K562 (cell line): ENCODE measurements at regions not wholly inside any gene's neighbourhood (a gene's known extent, or its start where the extent isn't known, plus 50 kb on each side); places are given as distances from the start of the nearest gene placed in this dataset.

ENCODE experiments used
- ATAC-seq: fragments of 200-7000 bp; cut with Tn5 transposase; 3 replicates; pipeline ENCODE4 v1.9.1; 2020; ENCODE audit warnings: moderate library complexity
- BruUV-seq: library from RNA; stranded (reverse); fragments of 400-500 nt; replicated peaks from 2 replicates; lab custom pipeline; 2021; lab: Mats Ljungman, UMichigan
- CTCF ChIA-PET: fragments of 300-600 bp; formaldehyde crosslinking; extraction: SDS; loops from one replicate; lab custom pipeline; 2021; ENCODE audit warnings: low intra/inter-chr PET ratio; lab: Yijun Ruan, JAX
- POLR2A ChIA-PET: fragments of 300-600, 350-650 bp; sonication (Branson Sonifier 250); formaldehyde crosslinking; extraction: SDS; loops from one replicate; lab custom pipeline; 2021; ENCODE audit warnings: antibody characterized with exemption, inconsistent platforms; lab: Yijun Ruan, JAX
- DNase-seq, 4 experiments: peaks; one replicate each; pipeline versions ENCODE4 v3.0.0 to v3.0.0-alpha.2; 2011 to 2018; ENCODE audit warnings: low spot score in 3 of 4, mixed read lengths in 3 of 4; ENCODE audit errors: extremely low read depth in 1 of 4
- FAIRE-seq: peaks from 2 replicates; lab custom pipeline; 2011; peaks lifted over from hg19 to GRCh38; lab: Jason Lieb, UNC
- H2AFZ ChIP-seq: 2 replicates; pipeline ENCODE4 v1.6.0; 2011; ENCODE audit warnings: low read depth, low read length, control low read depth, inconsistent platforms
- H3K27ac ChIP-seq: fragments of 200-600 bp; 3 replicates; pipeline ENCODE4 v1.8.0; 2011; ENCODE audit warnings: low read depth, mild to moderate bottlenecking, control low read depth, inconsistent platforms, low read length, moderate library complexity, mixed read lengths; ENCODE audit errors: extremely low read depth
- H3K27me3 ChIP-seq, 2 experiments: fragments of 300-600 bp in 1 of 2; 2 replicates in 1 of 2; 3 replicates in 1 of 2; pipeline versions ENCODE4 v1.6.0 to v1.8.0; 2011; ENCODE audit warnings: inconsistent platforms in 2 of 2, low read length in 2 of 2, mild to moderate bottlenecking in 1 of 2, mixed read lengths in 1 of 2, moderate library complexity in 1 of 2; ENCODE audit not compliant: control insufficient read depth in 2 of 2, insufficient read depth in 2 of 2
- H3K36me3 ChIP-seq: fragments of 300-600 bp; 3 replicates; pipeline ENCODE4 v1.8.0; 2011; ENCODE audit warnings: mild to moderate bottlenecking, low read length, inconsistent platforms; ENCODE audit not compliant: control insufficient read depth, insufficient read depth
- H3K4me1 ChIP-seq, 2 experiments: fragments of 200-600 bp in 1 of 2; replicated peaks in 1 of 2; 2 replicates in 1 of 2; 3 replicates in 1 of 2; pipeline versions ENCODE4 v1.5.1 to v1.8.0; 2011; ENCODE audit warnings: inconsistent platforms in 2 of 2, low read length in 2 of 2, mild to moderate bottlenecking in 1 of 2, mixed read lengths in 1 of 2, moderate library complexity in 1 of 2; ENCODE audit not compliant: control insufficient read depth in 2 of 2, insufficient read depth in 2 of 2
- H3K4me2 ChIP-seq: 2 replicates; pipeline ENCODE4 v1.6.1; 2011; ENCODE audit warnings: low read length, control low read depth, inconsistent platforms, mixed read lengths; ENCODE audit not compliant: insufficient read depth
- H3K4me3 ChIP-seq: fragments of 200-600 bp; sonication (generic), shearing (Covaris generic); 2 replicates; pipeline ENCODE4 v1.5.1; 2016; ENCODE audit warnings: control low read depth, inconsistent platforms
- H3K79me2 ChIP-seq: fragments of 200-600 bp; 3 replicates; pipeline ENCODE4 v1.8.0; 2011; ENCODE audit warnings: low read length, inconsistent platforms; ENCODE audit not compliant: control insufficient read depth, insufficient read depth
- H3K9ac ChIP-seq, 2 experiments: 2 replicates each; pipeline versions ENCODE4 v1.6.0 to v1.6.1; 2011; ENCODE audit warnings: low read depth in 2 of 2, low read length in 2 of 2, control low read depth in 1 of 2, inconsistent platforms in 1 of 2, mild to moderate bottlenecking in 1 of 2, mixed read lengths in 1 of 2; ENCODE audit not compliant: insufficient read depth in 1 of 2
- H3K9me1 ChIP-seq: one replicate; pipeline ENCODE4 v1.6.0; 2011; ENCODE audit warnings: inconsistent platforms, mild to moderate bottlenecking, low read length, moderate library complexity; ENCODE audit not compliant: control insufficient read depth, insufficient read depth
- H3K9me3 ChIP-seq: replicated peaks from 2 replicates; pipeline ENCODE4 v1.5.1; 2011; ENCODE audit warnings: low read depth, low read length, inconsistent platforms; ENCODE audit not compliant: control insufficient read depth, insufficient read depth
- H4K20me1 ChIP-seq: replicated peaks from 2 replicates; pipeline ENCODE4 v1.6.1; 2011; ENCODE audit warnings: low read length, inconsistent platforms, mixed read lengths; ENCODE audit not compliant: control insufficient read depth, insufficient read depth
- C11orf30 ChIP-seq: fragments of 450-650 bp; IDR thresholded peaks from 2 replicates; pipeline ENCODE4 v1.6.1; 2016; ENCODE audit warnings: low read depth, mild to moderate bottlenecking
- MAZ ChIP-seq, 2 experiments: fragments of 450-650 bp in 1 of 2; sonication (generic) in 1 of 2; formaldehyde crosslinking; IDR thresholded peaks in 1 of 2; conservative IDR thresholded peaks in 1 of 2; 2 replicates each; pipeline versions ENCODE4 v1.4.0 to v1.5.0; 2020; ENCODE audit warnings: mild to moderate bottlenecking in 1 of 2, missing genetic modification reagents in 1 of 2
- SMC3 ChIP-seq: conservative IDR thresholded peaks from 2 replicates; pipeline ENCODE4 v1.6.1; 2011; ENCODE audit warnings: low read depth, low read length, improper control_type of control experiment; ENCODE audit not compliant: insufficient read depth
- TOE1 ChIP-seq, 2 experiments: fragments of 450-650 bp in 1 of 2; sonication (generic) in 1 of 2; formaldehyde crosslinking in 1 of 2; IDR thresholded peaks; 2 replicates each; pipeline versions ENCODE4 v1.7.1 to v1.8.0; 2016 to 2022; ENCODE audit warnings: borderline replicate concordance in 2 of 2, mild to moderate bottlenecking in 2 of 2, antibody characterized with exemption in 1 of 2, inconsistent platforms in 1 of 2, low read depth in 1 of 2, missing genetic modification reagents in 1 of 2, moderate library complexity in 1 of 2
- WGBS: fragments of 100-300 bp; shearing (Covaris generic); methylation state at CpG from one replicate; pipeline ENCODE4 v1.1.6; 2016; ENCODE audit warnings: low coverage, mixed read lengths; ENCODE audit not compliant: insufficient coverage; ENCODE audit errors: missing lambda C conversion rate; 5-methylcytosine and 5-hydroxymethylcytosine counted together
- in situ Hi-C: fragments of 300-500 bp; cut with MboI; formaldehyde crosslinking; loops from 4 replicates; pipeline ENCODE4 v1.15.0; 2018; ENCODE audit warnings: inconsistent platforms, mixed read lengths
- intact Hi-C: fragments of 100-400 bp; cut with micrococcal nuclease; formaldehyde crosslinking; loops from 2 replicates; pipeline ENCODE4 v1.14.2; 2022
- TF ChIP-seq, protein P1 (sequence below), 2 experiments: fragments of 450-650 bp; formaldehyde crosslinking in 1 of 2; IDR thresholded peaks; 2 replicates each; pipeline versions ENCODE4 v1.4.0 to v1.6.1; 2014 to 2020; ENCODE audit warnings: mild to moderate bottlenecking in 2 of 2, borderline replicate concordance in 1 of 2, low read depth in 1 of 2
- TF ChIP-seq, protein P2 (sequence below): fragments of 450-650 bp; IDR thresholded peaks from 2 replicates; pipeline ENCODE4 v1.6.1; 2016; ENCODE audit warnings: mild to moderate bottlenecking
- TF ChIP-seq, protein P3 (sequence below), 3 experiments: IDR thresholded peaks in 2 of 3; conservative IDR thresholded peaks in 1 of 3; 2 replicates each; pipeline ENCODE4 v1.5.1; 2011 to 2012; ENCODE audit warnings: low read length in 3 of 3, mild to moderate bottlenecking in 3 of 3, control low read depth in 2 of 3, improper control_type of control experiment in 1 of 3, inconsistent platforms in 1 of 3, low read depth in 1 of 3, mixed read lengths in 1 of 3, moderate library complexity in 1 of 3; ENCODE audit not compliant: insufficient read depth in 2 of 3

DNA sequence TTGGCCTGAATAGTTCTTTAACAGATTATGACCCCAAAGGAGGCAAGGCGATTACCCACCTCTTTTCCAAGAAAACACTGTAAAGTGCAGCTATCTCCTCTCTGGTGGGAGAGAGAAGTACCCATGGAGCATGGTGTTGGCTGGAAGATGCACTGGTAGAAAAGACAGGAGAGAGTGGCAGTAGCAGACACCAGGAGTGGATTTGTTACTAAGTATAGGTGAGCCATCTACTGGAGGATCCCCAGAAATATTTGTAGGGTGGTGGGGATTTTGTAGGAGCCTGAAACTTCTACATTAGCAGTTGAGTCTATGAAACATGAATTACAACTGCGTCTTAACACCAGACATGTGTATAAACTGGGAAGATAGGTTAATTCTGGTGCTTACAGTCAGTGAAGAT lies 148.0 kb downstream of the SLC38A4 start:
- Histone ChIP-seq H3K79me2 (no peaks in the 10 kb centered on the region), H4K20me1 (no peaks in the 10 kb centered on the region), H3K4me1 (no peaks in the 10 kb centered on the region; a peak in 1 of 5 replicates), H3K36me3 (no peaks in the 10 kb centered on the region), H3K27me3 (no peaks in the 10 kb centered on the region), H3K9ac (no peak overlapping the region), H3K9me3 (no peaks in the 10 kb centered on the region), H3K9me1 (no peaks in the 10 kb centered on the region), H2AFZ (no peak overlapping the region), H3K4me2 (no peak overlapping the region), H3K27ac (no peak overlapping the region), H3K4me3 (no peak overlapping the region)
- POLR2A ChIA-PET, result no interaction called here
- peak in 2 of 4 experiments; percentile 19 to 40 for DNase-seq
- intact Hi-C loops, result loop anchor here (5.0 kb wide), 4 partner anchors 335 to 685 kb away; partner anchors contain the start of gene SCAF11
- peak; percentile 85 for ATAC-seq
- in situ Hi-C loops, result no loop called here
- CTCF ChIA-PET, result interaction anchor here (1.0 to 1.2 kb wide), 2 partner anchors 524 to 546 kb away, joined by 3 to 5 read pairs; no protein-coding TSS in a partner anchor
- no TSS peak for BruUV-seq
- WGBS, result 0% methylated on average over 1 of the region's 2 CpGs
- FAIRE-seq, result peak; percentile 63
- TF ChIP-seq TOE1 (IDR thresholded peaks at IDR 0.05; ENCODE audit: borderline replicate concordance) (no peak), TOE1 (CRISPR knock-in tag; IDR thresholded peaks at IDR 0.05; ENCODE audit: borderline replicate concordance, low read depth) (no peak), MAZ (CRISPR knock-in tag; conservative IDR thresholded peaks at IDR 0.05 in 1 of 2, IDR thresholded peaks at IDR 0.05 in 1 of 2) (0 out of 4 replicates have a peak, but pooled peaks of 1 of the 2 experiments have one; percentile 20), C11orf30 (no peak), SMC3 (0 out of 2 replicates have a peak, but pooled peaks have one; percentile 20)
- TF ChIP-seq, protein P1, sequence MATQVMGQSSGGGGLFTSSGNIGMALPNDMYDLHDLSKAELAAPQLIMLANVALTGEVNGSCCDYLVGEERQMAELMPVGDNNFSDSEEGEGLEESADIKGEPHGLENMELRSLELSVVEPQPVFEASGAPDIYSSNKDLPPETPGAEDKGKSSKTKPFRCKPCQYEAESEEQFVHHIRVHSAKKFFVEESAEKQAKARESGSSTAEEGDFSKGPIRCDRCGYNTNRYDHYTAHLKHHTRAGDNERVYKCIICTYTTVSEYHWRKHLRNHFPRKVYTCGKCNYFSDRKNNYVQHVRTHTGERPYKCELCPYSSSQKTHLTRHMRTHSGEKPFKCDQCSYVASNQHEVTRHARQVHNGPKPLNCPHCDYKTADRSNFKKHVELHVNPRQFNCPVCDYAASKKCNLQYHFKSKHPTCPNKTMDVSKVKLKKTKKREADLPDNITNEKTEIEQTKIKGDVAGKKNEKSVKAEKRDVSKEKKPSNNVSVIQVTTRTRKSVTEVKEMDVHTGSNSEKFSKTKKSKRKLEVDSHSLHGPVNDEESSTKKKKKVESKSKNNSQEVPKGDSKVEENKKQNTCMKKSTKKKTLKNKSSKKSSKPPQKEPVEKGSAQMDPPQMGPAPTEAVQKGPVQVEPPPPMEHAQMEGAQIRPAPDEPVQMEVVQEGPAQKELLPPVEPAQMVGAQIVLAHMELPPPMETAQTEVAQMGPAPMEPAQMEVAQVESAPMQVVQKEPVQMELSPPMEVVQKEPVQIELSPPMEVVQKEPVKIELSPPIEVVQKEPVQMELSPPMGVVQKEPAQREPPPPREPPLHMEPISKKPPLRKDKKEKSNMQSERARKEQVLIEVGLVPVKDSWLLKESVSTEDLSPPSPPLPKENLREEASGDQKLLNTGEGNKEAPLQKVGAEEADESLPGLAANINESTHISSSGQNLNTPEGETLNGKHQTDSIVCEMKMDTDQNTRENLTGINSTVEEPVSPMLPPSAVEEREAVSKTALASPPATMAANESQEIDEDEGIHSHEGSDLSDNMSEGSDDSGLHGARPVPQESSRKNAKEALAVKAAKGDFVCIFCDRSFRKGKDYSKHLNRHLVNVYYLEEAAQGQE (IDR thresholded peaks at IDR 0.05; ENCODE audit: borderline replicate concordance), result peak; percentile 66; the same call in 1 of the 2 replicates
- TF ChIP-seq, protein P1 (CRISPR knock-in tag; IDR thresholded peaks at IDR 0.05; ENCODE audit: low read depth), result no peak
- TF ChIP-seq, protein P2, sequence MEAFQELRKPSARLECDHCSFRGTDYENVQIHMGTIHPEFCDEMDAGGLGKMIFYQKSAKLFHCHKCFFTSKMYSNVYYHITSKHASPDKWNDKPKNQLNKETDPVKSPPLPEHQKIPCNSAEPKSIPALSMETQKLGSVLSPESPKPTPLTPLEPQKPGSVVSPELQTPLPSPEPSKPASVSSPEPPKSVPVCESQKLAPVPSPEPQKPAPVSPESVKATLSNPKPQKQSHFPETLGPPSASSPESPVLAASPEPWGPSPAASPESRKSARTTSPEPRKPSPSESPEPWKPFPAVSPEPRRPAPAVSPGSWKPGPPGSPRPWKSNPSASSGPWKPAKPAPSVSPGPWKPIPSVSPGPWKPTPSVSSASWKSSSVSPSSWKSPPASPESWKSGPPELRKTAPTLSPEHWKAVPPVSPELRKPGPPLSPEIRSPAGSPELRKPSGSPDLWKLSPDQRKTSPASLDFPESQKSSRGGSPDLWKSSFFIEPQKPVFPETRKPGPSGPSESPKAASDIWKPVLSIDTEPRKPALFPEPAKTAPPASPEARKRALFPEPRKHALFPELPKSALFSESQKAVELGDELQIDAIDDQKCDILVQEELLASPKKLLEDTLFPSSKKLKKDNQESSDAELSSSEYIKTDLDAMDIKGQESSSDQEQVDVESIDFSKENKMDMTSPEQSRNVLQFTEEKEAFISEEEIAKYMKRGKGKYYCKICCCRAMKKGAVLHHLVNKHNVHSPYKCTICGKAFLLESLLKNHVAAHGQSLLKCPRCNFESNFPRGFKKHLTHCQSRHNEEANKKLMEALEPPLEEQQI, result no peak
- TF ChIP-seq, protein P3, sequence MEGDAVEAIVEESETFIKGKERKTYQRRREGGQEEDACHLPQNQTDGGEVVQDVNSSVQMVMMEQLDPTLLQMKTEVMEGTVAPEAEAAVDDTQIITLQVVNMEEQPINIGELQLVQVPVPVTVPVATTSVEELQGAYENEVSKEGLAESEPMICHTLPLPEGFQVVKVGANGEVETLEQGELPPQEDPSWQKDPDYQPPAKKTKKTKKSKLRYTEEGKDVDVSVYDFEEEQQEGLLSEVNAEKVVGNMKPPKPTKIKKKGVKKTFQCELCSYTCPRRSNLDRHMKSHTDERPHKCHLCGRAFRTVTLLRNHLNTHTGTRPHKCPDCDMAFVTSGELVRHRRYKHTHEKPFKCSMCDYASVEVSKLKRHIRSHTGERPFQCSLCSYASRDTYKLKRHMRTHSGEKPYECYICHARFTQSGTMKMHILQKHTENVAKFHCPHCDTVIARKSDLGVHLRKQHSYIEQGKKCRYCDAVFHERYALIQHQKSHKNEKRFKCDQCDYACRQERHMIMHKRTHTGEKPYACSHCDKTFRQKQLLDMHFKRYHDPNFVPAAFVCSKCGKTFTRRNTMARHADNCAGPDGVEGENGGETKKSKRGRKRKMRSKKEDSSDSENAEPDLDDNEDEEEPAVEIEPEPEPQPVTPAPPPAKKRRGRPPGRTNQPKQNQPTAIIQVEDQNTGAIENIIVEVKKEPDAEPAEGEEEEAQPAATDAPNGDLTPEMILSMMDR (IDR thresholded peaks at IDR 0.05 in 2 of 3, conservative IDR thresholded peaks at IDR 0.05 in 1 of 3; ENCODE audit: insufficient read depth in 2 of 3, low read depth in 1 of 3, low read length in 3 of 3), result peak; percentile 17 to 72 (median 41); a peak in 3 of 6 replicates
